DMS114 treated with DMSO at 0.1 percent for 48 hours (cell line): ENCODE measurements at regions not wholly inside any gene's neighbourhood (a gene's known extent, or its start where the extent isn't known, plus 50 kb on each side); places are given as distances from the start of the nearest gene placed in this dataset.

Source experiments
- DNase-seq: peaks from one replicate; lab custom pipeline; 2025; ENCODE audit not compliant: unreplicated experiment; lab: John Stamatoyannopoulos, UW

DNA sequence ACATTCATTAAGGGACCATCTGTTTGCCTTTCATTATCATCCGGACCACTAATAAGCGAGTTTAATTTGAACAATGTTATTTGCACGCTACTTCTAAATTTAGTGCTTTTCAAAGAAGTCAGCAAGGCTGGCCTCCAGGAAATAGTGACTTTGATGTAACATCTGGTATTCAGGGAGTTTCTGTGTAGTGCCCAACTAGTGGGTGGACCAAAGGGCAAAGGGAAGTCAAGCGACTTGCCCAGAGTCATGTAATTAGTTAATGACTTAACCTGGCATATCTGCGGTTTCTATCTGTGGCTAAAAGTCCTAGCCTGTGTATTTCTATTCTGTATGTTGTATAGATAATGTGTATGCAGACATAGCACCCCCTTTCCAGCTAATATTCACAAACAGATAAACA is 56.3 kb upstream of the LCORL start:
- DNase-seq, result no peak

DNA sequence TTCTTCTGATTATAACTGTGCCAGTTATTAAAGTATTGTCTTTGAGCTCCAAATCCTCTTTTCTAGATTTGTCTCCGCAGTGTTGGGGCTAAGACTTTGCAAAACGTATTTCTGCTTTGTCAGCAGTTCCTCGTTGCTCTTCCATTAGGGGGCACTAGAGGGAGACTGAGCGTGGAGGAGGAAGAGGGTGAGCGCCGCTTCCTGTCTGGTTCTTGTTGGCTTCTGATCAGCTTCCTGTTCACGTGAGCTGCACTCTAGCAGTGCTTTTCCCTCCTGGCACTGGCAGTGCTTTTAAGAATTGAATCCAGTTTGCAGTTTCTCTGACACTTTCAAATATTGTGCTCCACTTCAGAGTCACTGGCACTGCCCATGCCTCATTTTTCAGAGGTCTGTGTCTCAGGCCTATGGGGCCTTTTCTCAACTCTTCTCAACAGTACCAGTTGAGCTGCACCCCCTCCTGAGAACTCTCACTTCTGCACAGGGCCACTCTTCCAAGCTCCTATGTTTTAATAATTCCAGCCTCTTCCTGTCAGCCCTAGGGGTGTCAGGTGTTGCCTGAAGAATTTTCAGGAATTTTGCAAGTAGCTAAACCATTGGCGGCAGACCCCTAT is 54.4 kb upstream of the LCORL start:
- no peak for DNase-seq

DNA sequence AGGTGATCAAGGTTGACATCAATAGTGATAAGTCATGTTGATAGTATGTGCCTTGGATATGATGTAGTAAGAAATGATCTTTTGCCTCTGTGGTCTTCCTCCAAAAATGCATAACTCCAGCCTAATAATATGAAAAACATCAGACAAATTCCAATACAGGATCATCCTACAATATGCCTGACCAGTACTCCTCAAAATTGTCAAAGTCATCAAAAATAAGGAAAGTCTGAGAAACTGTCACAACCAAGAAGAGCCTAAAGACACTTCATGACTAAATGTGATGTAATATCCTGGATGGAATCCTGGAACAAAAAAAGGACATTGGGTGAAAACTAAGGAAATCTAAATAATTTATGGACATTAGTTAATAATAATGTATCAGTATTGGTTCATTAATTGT is 50.3 kb upstream of the LCORL start:
- no peak for DNase-seq
